Stomach (tissue), 8 donors: ENCODE measurements at regions not wholly inside any gene's neighbourhood (a gene's known extent, or its start where the extent isn't known, plus 50 kb on each side); places are given as distances from the start of the nearest gene placed in this dataset.

Experiments used
- DNase-seq, 2 donors: peaks; one replicate each; pipeline versions ENCODE4 v3.0.0 to v3.0.0-alpha.2; 2013 to 2019
- H3K27ac ChIP-seq, 5 donors: fragments of 200-600 bp in 4 of 5; sonication (generic) in 4 of 5; one replicate each; pipeline ENCODE4 v1.5.1; 2013 to 2019; ENCODE audit warnings: mild to moderate bottlenecking in 1 of 5, moderate library complexity in 1 of 5
- H3K27me3 ChIP-seq, 3 donors: fragments of 200-600 bp; sonication (generic); one replicate each; pipeline ENCODE4 v1.5.1; 2017 to 2019; ENCODE audit warnings: mixed run types in 1 of 3
- H3K36me3 ChIP-seq, 4 donors: fragments of 200-600 bp; sonication (generic); 1 replicate in 3 of 4; 2 replicates in 1 of 4; pipeline ENCODE4 v1.5.1; 2016 to 2019
- H3K4me1 ChIP-seq, 4 donors: fragments of 200-600 bp; sonication (generic); one replicate each; pipeline ENCODE4 v1.5.1; 2016 to 2019
- H3K4me3 ChIP-seq, 4 donors: fragments of 200-600 bp; sonication (generic) in 3 of 4; one replicate each; pipeline ENCODE4 v1.5.1; 2016 to 2019; ENCODE audit warnings: mild to moderate bottlenecking in 1 of 4
- H3K9me3 ChIP-seq, 4 donors: fragments of 200-600 bp; sonication (generic); one replicate each; pipeline ENCODE4 v1.5.1; 2016 to 2019
- CTCF ChIP-seq, 7 experiments: fragments of 450-650 bp in 4 of 7; fragments of 200-600 bp in 3 of 7; sonication (generic) in 3 of 7; IDR thresholded peaks; one replicate each; pipeline ENCODE4 v1.5.1; 2016 to 2019; ENCODE audit warnings: antibody characterized with exemption in 7 of 7, control low read depth in 2 of 7, mild to moderate bottlenecking in 1 of 7
- EP300 ChIP-seq: sonication (generic); formaldehyde crosslinking; IDR thresholded peaks from one replicate; pipeline ENCODE4 v1.6.1; 2017; ENCODE audit warnings: antibody characterized with exemption
- POLR2A ChIP-seq, 4 donors: fragments of 450-650 bp; IDR thresholded peaks; one replicate each; pipeline ENCODE4 v1.6.1; 2016; ENCODE audit warnings: antibody characterized with exemption in 4 of 4, control low read depth in 2 of 4, mild to moderate bottlenecking in 1 of 4, moderate library complexity in 1 of 4
- POLR2AphosphoS5 ChIP-seq, 3 donors: sonication (generic); formaldehyde crosslinking; IDR thresholded peaks; one replicate each; pipeline ENCODE4 v1.6.1; 2016; ENCODE audit warnings: antibody characterized with exemption in 3 of 3
- WGBS, 5 donors: extraction: QIAGEN DNeasy Blood & Tissue Kit in 3 of 5; methylation state at CpG; one replicate each; pipeline versions ENCODE4 v1.1.5 to v1.1.7; 2013 to 2018; 5-methylcytosine and 5-hydroxymethylcytosine counted together
- intact Hi-C: fragments of 100-400 bp; cut with DNase I; formaldehyde crosslinking; loops from one replicate; pipeline ENCODE4 v1.15.1; 2023; ENCODE audit warnings: low total_unique reads
- donor health status: healthy with polysubstance abuse.
- donor health status: Bipolar disorder and iron deficiency.
- donor health status: healthy.

- 38 to 55% (median 43%) methylated on average over 14 of the region's 14 CpGs for WGBS, 5 donors
- H3K9me3 ChIP-seq, result no peaks in the 10 kb centered on the region
- H3K4me3 ChIP-seq, result no peak overlapping the region
- H3K27me3 ChIP-seq, result no peaks in the 10 kb centered on the region
- intact Hi-C loops, result no loop called here
- peak in 1 of 2 donors; percentile 52 for DNase-seq
- TF ChIP-seq POLR2A (IDR thresholded peaks at IDR 0.05), result no peak
- no peak for TF ChIP-seq POLR2AphosphoS5 (IDR thresholded peaks at IDR 0.05)
- no peak for TF ChIP-seq EP300
- TF ChIP-seq CTCF (IDR thresholded peaks at IDR 0.05), result no peak
- H3K36me3 ChIP-seq, result no peaks in the 10 kb centered on the region
- H3K27ac ChIP-seq, result peak overlapping the region in 1 of 5 donors; percentile 30
- H3K4me1 ChIP-seq, result peaks cover 0 to 31% (median 16%) of the 10 kb centered on the region in 4 donors
Measured at GRCh38 chr10:4086131-4086898, 301.3 kb upstream of the KLF6 start.

- H3K27ac ChIP-seq, result peak overlapping the region in 3 of 5 donors; percentile 11 to 50 (median 30)
- H3K4me3 ChIP-seq, result no peak overlapping the region
- no peaks in the 10 kb centered on the region for H3K9me3 ChIP-seq
- no peaks in the 10 kb centered on the region for H3K36me3 ChIP-seq
- WGBS, 5 donors, result 51 to 67% (median 62%) methylated on average over 2 of the region's 2 CpGs
- H3K4me1 ChIP-seq, result peaks cover 0 to 31% (median 16%) of the 10 kb centered on the region in 4 donors
- peak in 1 of 2 donors; percentile 66 for DNase-seq
- H3K27me3 ChIP-seq, result no peaks in the 10 kb centered on the region
- no peak for TF ChIP-seq CTCF (IDR thresholded peaks at IDR 0.05)
- peak in 2 of 3 donors; percentile 43 to 45 for TF ChIP-seq POLR2AphosphoS5 (IDR thresholded peaks at IDR 0.05)
- no peak for TF ChIP-seq POLR2A (IDR thresholded peaks at IDR 0.05)
- TF ChIP-seq EP300, result no peak
- intact Hi-C loops, result no loop called here
Measured at GRCh38 chr10:4083509-4084003, 298.5 kb upstream of the KLF6 start.

GRCh38 chr10:4082861-4083260, 297.9 kb upstream of the KLF6 start:
- intact Hi-C loops, result no loop called here
- Histone ChIP-seq H3K4me1 (peaks cover 0 to 31% (median 16%) of the 10 kb centered on the region in 4 donors), H3K27me3 (no peaks in the 10 kb centered on the region), H3K27ac (peak overlapping the region in 3 of 5 donors; percentile 11 to 50 (median 30)), H3K4me3 (no peak overlapping the region), H3K36me3 (no peaks in the 10 kb centered on the region), H3K9me3 (no peaks in the 10 kb centered on the region)
- TF ChIP-seq EP300 (no peak), POLR2AphosphoS5 (IDR thresholded peaks at IDR 0.05) (no peak), POLR2A (IDR thresholded peaks at IDR 0.05) (no peak), CTCF (IDR thresholded peaks at IDR 0.05) (no peak)
- 60 to 82% (median 78%) methylated on average over 2 of the region's 2 CpGs for WGBS, 5 donors
- peak in 1 of 2 donors; percentile 57 for DNase-seq

- H3K36me3 ChIP-seq, result no peaks in the 10 kb centered on the region
- intact Hi-C loops, result no loop called here
- peak overlapping the region in 4 of 5 donors; percentile 15 to 33 (median 25) for H3K27ac ChIP-seq
- no peak overlapping the region for H3K4me3 ChIP-seq
- peaks cover 0 to 30% (median 16%) of the 10 kb centered on the region in 4 donors for H3K4me1 ChIP-seq
- no peaks in the 10 kb centered on the region for H3K9me3 ChIP-seq
- H3K27me3 ChIP-seq, result no peaks in the 10 kb centered on the region
- TF ChIP-seq CTCF (IDR thresholded peaks at IDR 0.05) (no peak), POLR2A (IDR thresholded peaks at IDR 0.05) (no peak)
- peak in 1 of 2 donors; percentile 81 for DNase-seq
- 58 to 82% (median 75%) methylated on average over 5 of the region's 5 CpGs for WGBS, 5 donors
Measured at GRCh38 chr10:4081685-4082111, 296.7 kb upstream of the KLF6 start.
